NCI-H2196 (cell line): ENCODE measurements at regions not wholly inside any gene's neighbourhood (a gene's known extent, or its start where the extent isn't known, plus 50 kb on each side); places are given as distances from the start of the nearest gene placed in this dataset.
"Not testable (repeated sequence)": the region's sequence is repeated elsewhere in the genome, so short reads cannot be mapped to it uniquely, and the experiment has no call there.

Experiments
- DNase-seq: peaks from one replicate; lab custom pipeline; 2025; ENCODE audit not compliant: unreplicated experiment; lab: John Stamatoyannopoulos, UW

DNA sequence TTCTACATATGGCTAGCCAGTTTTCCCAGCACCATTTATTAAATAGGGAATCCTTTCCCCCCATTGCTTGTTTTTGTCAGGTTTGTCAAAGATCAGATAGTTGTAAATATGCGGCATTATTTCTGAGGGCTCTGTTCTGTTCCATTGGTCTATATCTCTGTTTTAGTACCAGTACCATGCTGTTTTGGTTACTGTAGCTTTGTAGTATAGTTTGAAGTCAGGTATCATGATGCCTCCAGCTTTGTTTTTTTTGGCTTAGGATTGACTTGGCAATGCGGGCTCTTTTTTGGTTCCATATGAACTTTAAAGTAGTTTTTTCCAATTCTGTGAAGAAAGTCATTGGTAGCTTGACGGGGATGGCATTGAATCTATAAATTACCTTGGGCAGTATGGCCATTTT is 60.0 kb upstream of the GPC3 start:
- not testable (repeated sequence) for DNase-seq

DNA sequence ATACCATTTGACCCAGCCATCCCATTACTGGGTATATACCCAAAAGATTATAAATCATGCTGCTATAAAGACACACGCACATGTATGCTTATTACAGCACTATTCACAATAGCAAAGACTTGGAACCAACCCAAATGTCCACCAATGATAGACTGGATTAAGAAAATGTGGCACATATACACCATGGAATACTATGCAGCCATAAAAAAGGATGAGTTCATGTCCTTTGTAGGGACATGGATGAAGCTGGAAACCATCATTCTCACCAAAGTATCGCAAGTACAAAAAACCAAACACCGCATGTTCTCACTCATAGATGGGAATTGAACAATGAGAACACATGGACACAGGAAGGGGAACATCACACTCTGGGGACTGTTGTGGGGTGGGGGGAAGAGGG is 81.7 kb upstream of the GPC3 start:
- not testable (repeated sequence) for DNase-seq

DNA sequence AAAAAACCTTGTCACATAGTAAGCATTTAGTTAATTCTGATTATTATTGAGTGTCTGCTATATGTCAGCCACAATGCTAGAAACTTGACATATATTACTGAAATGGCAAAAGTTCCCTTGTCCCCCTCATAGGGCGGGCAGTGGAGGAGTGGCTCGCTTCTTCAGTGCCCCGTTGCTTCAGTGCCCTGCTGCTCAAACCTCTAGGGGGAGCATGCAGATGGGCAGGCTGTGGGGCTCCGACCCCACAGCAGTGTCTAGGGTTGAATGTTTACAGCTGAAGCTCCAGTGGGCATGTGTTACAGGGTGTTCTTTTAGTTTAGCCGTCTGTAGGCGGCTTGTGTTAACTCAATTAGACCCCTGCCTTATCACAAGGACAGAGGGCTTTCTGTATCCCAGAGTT is 86.5 kb upstream of the GPC3 start:
- DNase-seq: not testable (repeated sequence)

DNA sequence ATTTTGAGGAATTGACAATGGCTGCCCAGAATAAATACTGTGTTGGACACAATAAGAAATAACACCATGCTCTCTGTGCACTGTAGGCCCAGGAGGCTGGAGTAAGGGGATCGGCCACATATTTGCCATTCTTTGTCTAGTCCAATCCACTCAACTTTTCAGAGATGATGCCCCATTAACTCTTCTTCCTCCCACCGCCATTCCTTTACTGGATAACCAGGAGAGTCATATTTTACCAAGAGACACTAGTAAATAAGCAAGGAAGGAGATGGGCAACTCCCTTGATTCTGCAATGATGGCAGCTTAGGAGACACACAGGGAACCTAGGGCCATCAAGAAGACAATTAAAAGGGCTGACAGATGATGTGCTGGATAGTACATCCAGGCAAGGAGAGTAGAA is 87.9 kb upstream of the GPC3 start:
- DNase-seq: no peak

DNA sequence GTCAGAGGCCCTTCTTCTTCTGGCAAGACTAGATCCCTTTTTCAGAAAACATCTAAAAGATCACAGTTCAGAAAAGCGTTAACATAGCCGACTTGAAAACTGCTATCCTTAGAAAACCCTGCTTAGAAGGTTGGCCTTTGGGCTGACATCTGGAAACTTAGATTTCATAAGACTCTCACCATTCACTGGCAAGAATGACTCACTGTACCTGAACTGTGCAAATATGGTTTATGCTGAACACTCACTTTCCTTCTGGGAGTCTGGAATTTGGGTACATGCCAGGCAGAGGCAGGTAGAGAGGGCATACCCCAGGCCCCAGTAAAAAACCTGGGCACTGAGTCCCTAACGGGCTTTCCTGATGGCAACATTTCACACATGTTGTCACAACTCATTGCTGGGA is 88.8 kb upstream of the GPC3 start:
- no peak for DNase-seq

DNA sequence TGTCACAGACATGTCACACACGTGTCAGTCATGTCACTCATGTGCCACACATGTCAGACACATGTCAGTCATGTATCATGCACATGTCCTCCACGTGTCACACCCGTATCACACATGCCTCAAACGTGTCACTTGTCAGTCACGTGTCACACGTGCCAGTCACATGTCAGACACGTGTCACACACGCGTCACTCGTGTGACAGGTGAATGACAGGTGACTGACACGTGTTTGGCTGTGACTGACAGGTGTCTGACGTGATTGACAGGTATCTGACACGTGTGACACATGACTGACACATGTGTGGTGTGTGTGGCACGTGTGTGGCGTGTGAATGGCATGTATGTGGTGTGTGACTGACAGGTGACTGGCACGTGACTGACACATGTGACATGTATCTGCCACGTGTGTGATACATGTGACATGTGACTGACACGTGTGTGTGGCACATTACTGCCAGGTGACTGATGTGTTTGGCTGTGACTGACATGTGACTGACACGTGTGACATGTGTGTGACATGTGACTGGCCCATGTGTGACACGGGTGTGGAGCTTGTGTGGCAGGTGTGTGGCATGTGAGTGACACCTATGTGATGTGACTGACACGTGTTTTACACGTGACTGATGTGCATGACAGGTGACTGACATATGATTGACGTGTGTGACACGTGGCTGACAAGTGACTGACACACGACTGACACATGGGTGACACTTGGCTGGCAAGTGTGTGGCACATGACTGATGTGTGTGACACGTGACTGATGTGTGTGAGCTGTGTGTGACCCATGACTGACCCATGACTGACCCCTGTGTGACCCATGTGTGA is 90.7 kb upstream of the GPC3 start:
- DNase-seq: no peak

DNA sequence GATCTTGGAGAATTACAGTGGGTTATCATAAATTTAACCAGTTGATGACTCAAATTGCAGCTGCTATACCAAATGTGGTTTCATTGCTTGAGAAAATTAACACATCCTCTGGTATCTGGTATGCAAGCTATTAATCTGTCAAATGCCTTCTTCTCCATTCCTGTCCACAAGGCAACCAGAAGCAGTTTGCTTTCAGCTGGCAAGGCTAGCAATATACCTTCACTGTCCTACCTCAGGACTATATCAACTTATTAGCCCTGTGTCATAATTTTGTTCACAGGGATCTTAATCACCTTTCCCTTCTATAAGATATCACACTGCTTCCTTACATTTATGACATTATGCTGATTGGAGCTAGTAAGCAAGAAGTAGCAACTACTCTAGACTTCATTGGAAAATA is 110.0 kb upstream of the GPC3 start:
- no peak for DNase-seq

DNA sequence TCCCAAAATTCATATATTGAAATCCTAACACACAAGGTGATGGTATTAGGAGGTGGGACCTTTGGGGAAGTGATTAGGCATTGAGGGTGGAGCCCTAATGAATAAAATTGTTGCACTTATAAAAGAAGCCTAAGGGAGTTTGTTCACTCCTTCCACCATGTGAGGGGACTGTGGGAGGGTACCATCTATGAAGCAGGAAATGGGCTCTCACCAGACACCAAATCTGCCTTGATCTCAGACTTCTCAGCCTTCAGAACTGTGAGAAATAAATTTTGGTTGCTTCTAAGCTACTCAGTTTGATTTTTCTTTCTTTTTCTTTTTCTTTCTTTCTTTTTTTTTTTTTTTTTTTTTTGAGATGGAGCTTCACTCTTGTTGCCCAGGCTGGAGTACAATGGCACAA is 116.2 kb upstream of the GPC3 start:
- no peak for DNase-seq

DNA sequence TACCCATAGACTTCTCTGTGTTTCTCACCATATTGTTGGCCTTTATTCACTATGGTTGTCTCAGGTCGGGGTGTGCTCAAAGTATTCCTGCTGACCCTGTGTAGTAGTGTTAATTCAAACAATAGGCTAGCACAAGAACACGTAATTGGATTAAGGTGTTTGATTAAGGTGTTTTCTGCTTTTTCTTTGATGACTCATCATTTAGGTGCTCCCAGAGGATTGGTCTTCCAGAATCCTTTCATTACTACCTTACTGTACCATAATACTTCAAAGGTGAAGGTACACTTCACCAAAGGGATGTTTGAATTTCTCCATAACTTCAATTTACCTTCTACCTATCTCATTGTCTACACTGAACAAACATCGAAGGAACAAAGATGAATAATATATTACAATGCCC is 121.7 kb upstream of the CCDC160 start:
- DNase-seq: no peak

DNA sequence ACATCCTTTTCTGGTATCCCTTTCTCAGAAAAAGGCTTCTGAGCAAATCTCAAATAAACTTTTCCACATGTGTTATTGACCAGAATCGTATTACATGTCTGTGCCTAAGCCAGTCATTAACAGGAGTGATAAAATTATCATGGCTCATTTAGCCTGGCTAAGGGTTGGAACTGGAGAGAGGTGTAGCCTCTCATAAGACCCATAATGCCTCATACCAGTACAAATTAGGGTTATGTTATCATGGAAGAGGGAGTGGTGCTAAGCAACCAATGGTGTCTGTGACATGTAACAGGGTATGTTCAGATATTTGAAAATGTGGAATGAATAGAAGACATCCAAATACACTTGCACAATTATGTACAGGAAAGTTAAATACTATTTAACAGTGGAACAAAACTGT is 99.6 kb upstream of the CCDC160 start:
- no peak for DNase-seq

DNA sequence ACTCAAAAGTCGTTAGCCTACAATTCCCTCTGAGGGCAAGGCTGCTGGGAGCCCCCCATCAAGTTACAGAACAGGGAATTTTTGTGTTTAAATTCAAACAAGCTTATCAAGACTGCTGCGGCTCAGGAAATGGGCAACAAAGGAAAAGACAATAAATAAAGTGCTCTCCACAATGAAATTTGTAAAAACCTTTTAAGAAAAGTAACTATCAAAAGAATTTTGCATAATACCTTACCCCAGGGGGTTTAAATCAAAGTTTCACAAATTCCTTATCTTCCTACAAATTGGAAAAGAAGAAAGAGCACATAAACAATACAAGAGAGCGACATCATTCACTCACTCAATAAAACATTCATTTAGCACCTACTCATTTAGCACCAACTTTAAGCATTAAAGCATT is 97.9 kb upstream of the CCDC160 start:
- no peak for DNase-seq

DNA sequence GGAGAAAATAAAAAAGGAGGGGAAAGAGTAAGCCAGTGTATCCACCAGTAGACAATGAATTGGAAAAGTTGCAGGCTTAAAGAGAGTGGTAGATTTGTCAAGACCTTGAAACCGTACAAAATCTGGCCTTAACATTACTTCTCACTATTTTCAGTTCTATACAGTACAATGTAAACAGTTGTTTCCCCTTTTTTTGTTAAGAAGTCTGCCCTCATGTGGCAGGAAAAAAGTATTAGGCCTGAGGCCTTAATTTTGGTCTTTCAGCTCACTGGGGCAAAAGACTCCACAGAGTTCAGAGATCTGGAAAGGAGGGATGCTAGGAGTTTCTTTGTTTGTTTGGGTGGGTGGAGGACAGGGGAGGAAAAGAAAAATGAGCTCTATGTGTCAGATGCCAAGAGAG is 92.8 kb upstream of the CCDC160 start:
- DNase-seq: peak; percentile 4

DNA sequence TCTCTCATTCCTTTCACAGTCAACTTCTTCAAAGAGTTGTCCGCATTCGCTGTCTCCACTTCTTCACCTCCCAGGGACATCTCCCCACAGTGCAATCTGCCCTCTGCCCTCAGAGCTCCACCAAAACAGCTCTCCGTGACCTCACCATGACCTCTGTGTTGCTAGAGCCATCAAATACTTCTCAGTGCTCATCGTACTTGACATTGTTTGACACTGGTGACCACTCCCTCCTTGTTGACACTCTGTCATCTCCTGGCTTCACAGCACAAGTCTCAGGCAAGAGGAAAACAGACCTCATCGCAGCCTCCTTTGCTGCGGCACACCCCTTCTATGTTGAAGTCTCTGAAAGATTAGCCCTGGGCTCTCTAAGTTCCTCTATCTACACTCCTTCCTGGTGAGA is 90.5 kb upstream of the CCDC160 start:
- no peak for DNase-seq

DNA sequence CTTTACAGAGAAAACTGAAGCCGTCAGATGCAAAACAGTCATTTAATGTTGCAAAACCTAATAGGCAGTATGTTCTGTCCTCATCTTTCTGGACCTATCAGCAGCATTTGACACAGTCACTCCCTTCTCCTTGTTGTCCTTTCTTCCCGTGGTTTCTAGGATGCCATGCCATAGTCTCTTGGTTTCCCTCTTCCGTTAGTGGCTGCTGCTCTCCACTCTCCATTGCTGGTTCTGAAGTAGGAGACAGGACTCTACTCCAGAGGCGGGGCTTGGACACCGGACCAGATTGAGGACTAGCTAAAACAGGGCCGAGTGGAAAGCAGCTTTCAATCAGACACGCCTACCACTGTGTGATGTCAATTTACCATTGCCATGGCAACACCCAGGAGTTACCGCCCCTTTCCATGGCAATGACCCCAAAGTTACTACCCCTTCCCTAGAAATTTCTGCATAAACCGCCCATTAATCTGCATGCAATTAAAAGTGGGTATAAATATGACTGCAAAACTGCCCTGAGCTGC is 88.8 kb upstream of the CCDC160 start:
- DNase-seq: no peak

DNA sequence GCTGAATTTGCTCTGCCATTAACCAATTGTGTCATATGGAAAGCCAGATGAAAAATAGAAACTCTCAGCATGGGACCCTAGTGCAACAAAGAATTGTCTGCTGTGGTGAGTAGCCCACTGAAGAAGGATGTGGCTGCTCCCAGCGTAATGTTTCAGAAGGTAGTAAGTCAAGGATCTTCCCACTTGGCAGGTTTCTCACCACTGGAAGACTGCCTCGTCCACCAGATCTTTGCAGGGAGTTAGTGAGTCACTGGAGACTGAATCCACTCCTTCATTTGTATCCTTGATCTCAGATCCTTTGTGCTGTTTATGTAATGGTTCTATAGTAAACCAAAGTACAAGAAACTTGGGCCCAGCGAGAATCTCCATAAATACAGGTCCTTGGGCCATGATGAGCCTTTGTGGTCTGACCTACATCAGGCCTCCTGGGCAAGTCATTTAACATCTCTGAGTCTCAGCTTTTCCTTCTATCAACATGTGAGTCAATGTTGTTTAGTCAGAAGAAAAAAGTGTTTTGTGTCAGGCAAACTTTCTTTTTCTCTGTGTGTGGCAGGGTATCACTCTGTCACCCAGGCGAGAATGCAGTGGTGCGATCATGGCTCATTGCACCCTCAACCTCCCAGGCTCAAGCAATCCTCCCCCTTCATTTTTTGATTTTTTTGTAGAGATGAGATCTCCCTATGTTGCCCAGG is 78.0 kb upstream of the CCDC160 start:
- DNase-seq: no peak

DNA sequence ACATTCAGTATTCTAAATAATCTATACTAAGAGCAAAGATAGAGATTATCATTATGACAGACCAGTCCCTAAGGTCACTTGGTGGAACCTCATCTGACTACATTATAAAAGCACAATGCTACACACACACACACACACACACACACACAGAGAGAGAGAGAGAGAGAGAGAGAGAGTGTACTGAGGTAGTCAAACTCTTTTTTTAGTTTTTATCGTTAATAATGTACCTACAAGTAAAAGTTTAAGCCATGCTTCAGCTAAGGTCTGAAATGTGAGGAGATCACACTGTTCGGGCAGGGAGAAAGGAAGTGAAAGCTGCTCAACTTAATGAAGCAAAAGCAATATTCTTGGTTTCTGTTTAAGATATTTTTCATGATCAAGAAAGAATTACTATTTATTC is 75.8 kb upstream of the CCDC160 start:
- no peak for DNase-seq

DNA sequence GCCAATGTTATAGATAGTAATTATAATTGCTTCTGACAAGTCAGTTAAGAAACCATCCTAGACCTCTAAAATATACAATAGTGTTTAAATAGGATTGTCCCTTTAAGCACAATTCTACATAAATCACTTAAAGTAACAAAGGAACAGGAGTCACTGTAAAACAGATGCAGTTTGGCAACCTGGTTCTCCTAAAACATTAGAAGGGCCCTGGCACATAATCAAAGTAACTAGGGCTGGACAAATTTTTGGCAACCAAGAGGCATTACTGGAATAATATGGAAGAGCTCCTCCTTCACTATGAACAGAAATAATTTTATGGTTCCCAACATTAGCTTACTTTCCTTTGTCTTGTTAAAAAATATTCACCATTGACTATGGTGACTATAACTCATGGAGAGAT is 75.0 kb upstream of the CCDC160 start:
- peak; percentile 1 for DNase-seq

DNA sequence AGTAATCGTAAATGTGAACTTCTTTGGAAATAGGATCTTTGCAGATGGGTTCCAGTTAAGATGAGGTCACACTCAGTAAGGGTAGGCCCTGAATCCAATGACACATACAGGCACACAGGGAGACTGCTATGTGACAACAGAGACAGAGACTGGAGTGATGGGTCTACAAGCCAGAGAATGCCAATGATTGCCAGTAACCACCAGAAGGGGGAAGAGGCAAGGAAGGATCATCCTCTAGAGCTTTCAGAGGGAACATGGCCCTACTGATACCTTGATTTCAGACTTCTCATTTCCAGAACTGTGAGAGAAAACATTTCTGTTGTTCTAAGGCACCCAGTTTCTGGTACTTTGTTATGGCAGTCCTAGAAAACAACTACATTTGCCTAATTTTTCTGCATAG is 73.1 kb upstream of the CCDC160 start:
- no peak for DNase-seq

DNA sequence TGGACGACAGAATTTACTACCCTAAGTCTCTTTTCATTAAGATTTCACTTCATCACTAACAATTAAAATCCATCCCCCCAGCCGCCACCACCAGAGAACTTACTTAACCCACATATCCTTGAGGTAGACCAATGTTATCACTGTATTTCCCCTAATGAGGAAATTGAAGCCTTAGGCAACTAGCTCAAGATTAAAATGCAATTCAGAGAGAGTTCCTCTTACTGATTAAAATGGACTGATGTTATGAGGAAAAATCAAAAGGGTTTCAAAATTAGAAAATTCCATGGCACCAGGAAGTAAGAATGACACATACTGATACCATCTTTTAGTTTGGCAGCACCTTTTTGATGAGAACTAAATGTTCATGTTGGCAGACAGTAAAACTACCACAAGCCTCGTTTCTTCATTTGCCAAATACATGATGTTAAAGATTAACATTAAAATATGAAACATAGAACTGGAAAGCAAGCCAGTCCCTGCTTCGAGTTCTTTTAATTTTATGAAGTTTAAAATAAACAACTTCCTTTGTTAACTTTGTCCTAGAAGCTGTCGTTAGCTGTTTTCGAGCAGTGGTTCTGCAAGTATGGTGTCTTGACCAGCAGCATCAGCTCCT is 69.3 kb upstream of the CCDC160 start:
- no peak for DNase-seq

DNA sequence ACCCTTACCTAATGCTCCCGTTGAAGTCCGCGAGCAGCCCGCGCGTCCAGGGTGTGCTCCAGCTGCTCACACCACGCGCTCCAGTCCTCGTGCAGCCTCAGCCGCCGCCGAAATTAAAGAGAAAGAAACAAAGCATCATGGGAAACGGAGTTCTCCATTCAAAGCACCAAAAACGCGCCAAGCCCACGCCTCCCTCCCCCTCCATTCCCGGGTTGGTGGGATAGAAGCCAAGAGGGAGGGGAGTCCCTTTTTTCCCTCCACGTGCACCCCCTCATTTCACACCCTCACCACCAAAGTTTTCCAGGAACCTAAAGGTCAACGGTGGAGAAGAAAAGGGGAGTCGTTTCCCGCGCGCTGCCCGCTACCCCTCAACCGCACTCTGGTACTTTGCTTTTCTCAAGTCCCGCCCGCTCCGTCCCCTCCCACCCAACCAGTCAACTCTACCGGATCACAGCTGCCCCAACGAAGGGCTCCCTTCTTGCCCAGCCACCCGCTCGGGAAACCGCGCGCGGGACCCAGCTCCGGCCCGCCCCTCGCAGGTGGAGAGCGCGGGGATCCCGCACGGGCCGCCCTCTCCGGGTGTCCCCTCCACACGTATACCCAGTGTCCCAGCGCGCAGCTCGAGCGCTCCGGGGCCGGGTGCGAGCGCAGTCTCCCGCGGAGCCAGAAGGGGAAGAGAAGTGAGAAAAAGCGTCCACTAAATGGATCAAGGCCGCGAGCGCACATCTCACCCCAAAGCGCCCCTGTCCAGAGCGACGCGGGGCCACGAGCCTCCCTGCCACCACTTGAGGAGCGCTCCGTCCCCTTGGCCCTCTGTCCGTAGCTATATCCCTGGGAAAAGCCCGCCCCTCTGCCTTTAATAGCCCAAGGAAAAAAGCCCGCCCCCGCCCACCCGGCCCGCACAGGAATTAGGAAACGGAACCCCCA is 65.1 kb upstream of the CCDC160 start:
- peak; percentile 73 for DNase-seq
